ENCODE measurements at regions not wholly inside any gene's neighbourhood (a gene's known extent, or its start where the extent isn't known, plus 50 kb on each side); places are given as distances from the start of the nearest gene placed in this dataset.
"Not testable (repeated sequence)": the region's sequence is repeated elsewhere in the genome, so short reads cannot be mapped to it uniquely, and the experiment has no call there.

- DNase-seq, result peak; percentile 69
Observed at GRCh38 chr9:75197561-75197960, 109.2 kb downstream of the OSTF1 start.

DNA sequence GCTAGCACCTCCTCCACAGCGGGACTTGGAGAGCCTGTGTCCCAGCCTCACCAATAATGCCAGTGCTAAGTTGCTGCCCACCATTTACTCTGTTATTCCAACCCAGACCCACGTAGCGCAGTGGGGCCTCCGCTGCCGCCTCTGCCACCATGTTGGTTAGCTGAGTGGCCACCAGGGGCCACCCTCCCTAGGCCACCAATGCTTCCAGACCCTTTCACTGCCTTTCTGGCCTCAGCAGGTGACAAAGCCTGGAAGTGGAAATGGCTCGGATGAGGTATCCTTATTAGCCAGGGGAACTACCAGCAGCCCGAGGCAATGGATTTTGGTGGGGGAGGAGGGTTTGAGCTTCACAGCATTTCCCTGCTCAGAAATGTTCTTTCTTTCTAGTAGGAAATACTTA is 110.1 kb downstream of the OSTF1 start:
- DNase-seq, result peak; percentile 4

GRCh38 chr9:75200892-75201470 is 112.7 kb downstream of the OSTF1 start:
- peak; percentile 84 for DNase-seq

DNA sequence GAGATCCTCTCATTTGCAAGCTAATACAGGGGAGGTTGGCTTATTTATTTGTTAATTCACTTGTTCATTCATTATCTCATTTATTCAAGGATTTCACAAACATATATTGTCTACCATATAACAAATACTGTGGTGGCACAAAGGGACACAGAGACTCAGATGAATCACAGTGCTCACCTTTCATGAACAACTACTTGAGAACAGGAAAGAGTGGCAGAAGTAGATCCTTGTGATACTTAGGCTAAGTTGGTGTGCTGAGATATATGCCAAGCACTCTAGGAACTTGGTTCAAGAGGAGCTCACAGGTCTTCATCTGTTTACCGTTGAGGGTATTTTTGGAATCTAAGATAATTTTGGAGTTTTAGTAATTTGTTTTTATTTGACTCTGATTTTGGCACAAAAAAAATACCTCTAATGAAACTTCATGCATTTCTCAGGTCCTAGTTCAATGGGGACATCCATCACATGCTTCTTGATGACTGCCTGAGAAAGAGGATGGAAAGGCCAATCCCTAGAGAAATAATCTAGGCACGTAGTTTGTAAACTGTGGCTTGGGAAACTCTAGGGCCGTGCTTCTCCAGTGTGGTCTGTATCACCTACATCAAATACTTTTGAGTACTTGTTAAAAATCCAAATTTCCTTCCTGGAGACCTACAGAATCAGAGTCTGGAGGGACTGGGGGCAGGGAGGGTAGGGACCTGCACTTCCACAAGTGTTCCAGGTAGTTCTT is 113.3 kb downstream of the OSTF1 start:
- no peak for DNase-seq

GRCh38 chr9:75207997-75208396 is 119.7 kb downstream of the OSTF1 start:
- DNase-seq, result not testable (repeated sequence)

GRCh38 chr9:75210215-75210614 is 121.9 kb downstream of the OSTF1 start:
- no peak for DNase-seq

DNA sequence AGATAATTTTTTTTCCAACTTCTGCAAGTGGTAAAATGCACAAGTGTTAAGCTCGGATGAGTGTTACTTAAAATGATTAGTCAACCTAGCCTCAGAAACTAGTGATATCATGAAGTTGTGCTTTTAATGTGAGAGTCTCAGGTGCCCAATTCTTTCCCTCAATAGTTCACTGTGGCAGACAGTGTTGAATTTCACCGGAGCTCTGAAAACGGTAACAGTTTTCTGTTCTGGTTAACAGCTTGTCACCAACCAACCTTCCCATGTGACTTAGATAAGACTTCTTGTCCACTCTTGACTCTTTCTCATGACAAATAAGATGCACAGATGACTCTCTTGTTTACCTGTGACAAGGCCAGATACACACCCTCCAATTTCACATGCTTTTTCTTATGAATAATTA is 125.5 kb downstream of the OSTF1 start:
- no peak for DNase-seq

DNA sequence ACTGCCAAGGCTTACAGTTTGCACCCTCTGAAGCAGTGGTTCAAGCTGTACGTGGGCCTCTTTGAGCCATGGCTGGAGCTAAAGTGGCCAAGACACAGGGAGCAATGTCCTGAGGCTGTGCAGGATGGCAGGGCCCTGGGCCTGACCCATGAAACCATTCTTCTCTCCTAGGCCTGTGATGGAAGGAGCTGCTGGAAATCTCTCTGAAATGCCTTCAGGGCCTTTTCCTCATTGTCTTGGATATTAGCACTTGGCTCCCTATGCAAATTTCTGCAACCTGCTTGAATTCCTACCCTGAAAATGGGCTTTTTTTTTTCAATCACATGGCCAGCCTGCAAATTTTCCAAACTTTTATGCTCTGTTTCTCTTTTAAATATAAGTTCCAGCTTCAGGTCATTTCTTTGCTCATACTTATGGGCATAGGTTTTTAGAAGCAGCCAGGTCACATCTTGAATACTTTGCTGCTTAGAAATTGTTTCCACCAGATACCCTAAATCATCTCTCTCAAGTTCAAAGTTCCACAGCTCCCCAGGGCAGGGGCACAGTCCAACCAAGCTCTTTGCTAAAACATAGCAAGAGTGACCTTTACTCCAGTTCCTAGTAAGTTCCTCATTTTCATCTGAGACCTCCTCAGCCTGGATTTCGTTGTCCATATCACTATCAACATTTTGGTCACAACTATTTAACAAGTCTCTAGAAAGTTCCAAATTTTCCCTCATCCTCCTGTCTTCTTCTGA is 138.3 kb downstream of the OSTF1 start:
- no peak for DNase-seq

DNA sequence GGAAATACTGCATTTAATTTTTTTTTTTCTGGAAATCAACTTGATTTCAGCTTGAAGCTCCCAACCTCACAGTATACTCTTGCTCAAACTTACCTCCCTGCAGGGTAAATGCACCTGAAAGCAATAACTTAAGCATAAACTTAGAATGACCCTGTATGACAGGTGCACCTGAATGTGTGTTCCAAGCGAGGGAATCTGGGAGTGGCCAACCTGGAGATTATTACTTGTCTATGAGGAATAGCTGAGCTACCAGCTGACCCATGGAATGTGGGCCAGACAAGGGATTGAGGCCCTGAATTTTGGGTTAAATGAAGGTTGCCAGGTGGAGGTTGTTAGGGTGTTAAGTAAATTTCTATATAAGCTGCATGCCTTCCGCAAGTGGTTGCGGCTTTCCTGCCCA is 140.6 kb downstream of the OSTF1 start:
- no peak for DNase-seq

GRCh38 chr9:75229605-75230332 is 141.5 kb downstream of the OSTF1 start:
- DNase-seq, result no peak

- no peak for DNase-seq
Observed at GRCh38 chr9:75230469-75230868, 142.2 kb downstream of the OSTF1 start.

DNA sequence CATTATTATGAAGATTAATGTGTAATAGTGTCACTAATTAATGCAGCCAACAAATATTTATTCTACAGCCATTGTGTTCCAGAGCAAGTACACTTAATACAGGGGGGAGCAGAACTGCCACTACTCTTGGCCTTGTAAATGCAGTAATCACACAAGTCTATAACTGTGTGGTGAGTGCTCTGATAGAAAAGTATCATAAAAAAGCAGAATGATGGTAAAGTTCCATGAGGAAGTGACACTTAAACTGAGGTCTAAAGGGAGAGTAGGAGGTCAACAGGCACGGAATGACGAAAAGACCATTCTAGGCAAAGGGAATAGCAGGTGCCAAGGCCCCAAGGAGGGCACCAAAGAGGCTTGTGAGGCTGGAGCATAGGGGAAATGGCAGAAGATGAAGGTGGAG is 142.9 kb downstream of the OSTF1 start:
- DNase-seq, result no peak

DNA sequence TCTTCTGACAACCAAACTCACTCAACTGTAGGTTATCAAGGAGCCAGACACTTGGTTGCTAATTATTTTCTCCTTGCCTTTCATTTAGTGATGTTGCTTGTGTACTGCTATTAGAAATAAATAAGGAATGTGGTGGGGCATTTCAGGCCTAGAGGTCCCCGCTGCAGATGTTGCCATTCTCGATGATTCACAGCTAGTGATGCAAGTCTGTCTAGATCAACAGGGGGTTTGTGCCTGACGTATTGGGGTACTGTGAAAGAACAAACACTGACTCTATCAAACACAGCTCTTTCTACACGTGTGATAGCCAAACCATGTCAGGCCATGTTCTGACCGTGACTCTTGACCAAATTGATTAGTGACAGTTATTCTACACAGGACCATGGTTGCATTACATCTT is 144.7 kb downstream of the OSTF1 start:
- no peak for DNase-seq

DNA sequence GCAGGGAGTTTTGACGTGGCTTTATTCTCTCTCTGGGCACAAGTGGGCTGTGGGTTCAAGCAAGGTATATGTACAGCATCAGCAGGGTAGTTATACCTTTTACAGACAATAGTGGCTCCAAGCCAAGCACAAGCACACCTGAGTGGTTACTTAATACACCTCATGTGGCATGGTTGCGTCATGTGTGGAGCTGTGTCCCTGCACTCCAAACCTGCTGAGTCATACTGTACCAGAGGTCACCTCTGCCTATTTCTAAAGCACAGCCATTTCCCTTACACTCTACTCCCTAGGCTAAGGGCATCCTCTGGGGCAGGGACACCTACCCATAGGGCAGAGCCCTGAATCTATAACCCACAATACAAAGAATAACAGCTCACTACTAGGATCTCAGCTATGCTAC is 147.3 kb downstream of the OSTF1 start:
- DNase-seq, result no peak

DNA sequence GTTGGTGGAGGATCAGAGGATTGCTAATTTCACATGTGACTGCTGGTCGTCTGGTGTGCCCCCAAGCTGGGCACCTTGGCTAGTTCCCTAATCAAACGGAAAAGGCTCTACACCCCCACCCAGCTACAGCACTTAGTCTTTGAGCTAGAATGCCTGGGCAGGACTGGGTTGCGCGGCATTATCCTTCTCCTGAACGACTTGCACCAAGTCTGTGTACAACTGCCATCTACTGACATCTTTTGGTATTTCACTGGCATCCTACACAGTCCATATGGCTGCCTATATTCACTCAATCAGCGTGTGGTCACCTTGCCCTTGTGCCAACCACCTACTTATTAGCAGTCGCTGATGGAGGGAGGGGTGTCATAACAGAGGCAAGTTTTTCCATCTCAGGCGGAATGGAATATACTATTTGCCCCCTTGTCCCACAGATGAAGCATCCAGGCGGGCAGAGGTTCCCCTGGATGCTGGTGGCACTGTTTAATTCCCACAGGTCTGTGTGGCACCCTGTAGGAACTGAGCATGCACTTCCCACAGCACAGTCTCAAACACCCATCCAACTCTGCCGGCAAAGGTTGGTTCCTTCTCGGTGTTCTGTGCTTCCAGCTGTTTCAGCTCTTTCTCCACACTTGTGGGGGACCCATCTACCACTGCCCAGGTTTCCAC is 150.1 kb downstream of the OSTF1 start:
- peak; percentile 68 for DNase-seq

GRCh38 chr9:75239176-75239575 is 150.9 kb downstream of the OSTF1 start:
- DNase-seq, result peak; percentile 1

DNA sequence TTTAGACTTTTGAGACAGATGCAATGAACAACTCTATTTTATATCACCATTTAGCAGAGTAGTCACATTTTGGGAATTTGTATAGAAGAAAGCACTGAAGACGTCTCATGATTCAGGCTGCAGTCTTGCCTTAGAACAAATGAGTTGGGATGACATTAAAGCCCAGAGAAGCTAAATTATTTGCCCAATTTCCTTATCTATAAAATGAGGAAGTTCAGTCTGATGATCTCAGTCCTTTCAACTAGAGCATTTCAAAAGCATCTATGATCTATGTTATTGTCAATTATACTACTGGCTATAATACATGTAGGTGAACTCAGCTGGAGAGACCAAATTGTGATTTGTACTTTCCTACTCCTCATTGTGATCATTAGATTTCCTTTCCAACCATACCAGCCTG is 154.1 kb downstream of the OSTF1 start:
- no peak for DNase-seq

DNA sequence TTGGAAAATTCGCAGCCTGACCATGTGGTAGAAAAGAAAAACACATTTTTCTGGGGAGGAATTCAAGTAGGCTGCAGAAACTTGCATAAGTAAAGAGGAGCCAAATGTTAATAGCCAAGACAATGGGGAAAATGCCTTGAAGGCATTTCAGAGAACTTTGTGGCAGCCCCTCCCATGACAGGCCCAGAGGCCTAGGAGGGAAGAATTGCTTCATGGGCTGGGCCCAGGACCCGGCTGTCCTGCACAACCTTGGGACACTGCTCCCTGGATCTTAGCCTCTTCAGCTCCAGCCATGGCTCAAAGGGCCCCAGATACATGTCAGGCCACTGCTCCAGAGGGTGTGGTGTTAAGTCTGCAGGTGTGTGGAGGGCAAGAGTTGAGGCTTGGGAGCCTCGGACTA is 158.6 kb downstream of the OSTF1 start:
- no peak for DNase-seq

- DNase-seq, result peak; percentile 76
Observed at GRCh38 chr9:75265525-75265972, 177.2 kb downstream of the OSTF1 start.

GRCh38 chr9:75269197-75269596 is 180.9 kb downstream of the OSTF1 start:
- DNase-seq, result no peak

- DNase-seq, result peak; percentile 7
Observed at GRCh38 chr9:75273055-75273454, 184.7 kb downstream of the OSTF1 start.

- no peak for DNase-seq
Observed at GRCh38 chr9:75274781-75275180, 186.5 kb downstream of the OSTF1 start.

DNA sequence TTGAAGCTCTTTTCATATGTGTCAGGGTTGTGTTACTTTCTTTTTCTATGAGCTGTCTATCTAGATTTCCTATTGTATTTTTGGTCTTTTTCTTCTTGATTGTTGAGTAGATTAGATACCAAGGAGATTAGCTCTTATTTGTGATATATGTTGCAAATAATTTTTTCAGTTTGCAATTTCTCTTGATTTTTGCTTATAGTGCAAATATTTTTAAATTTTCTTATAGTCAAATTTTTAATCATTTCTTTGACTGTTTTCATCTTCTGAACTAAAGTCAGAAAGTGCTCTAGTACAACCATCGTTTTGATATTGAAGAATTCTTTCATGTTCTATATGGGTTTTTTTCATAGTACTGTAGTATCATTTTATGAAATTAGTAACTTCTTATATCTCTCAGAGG is 193.7 kb downstream of the OSTF1 start:
- DNase-seq, result no peak
